AG04450 (cell line): ENCODE measurements at regions not wholly inside any gene's neighbourhood (a gene's known extent, or its start where the extent isn't known, plus 50 kb on each side); places are given as distances from the start of the nearest gene placed in this dataset.

Experiments
- CTCF ChIA-PET: fragments of 300-600, 350-600 bp; formaldehyde crosslinking; extraction: SDS; loops from one replicate; lab custom pipeline; 2022; ENCODE audit warnings: antibody characterized with exemption, inconsistent platforms; lab: Charles Lee
- POLR2A ChIA-PET: fragments of 350-600 bp; formaldehyde crosslinking; extraction: SDS; loops from one replicate; lab custom pipeline; 2021; ENCODE audit warnings: antibody characterized with exemption, inconsistent platforms; lab: Yijun Ruan, JAX
- DNase-seq: peaks from one replicate; pipeline ENCODE4 v3.0.0-alpha.2; 2011; ENCODE audit warnings: low read depth, low spot score
- H3K27ac ChIP-seq: one replicate; pipeline ENCODE4 v1.5.1; 2012; ENCODE audit warnings: low read depth, low read length, control low read depth
- H3K27me3 ChIP-seq: one replicate; pipeline ENCODE4 v1.6.0; 2012; ENCODE audit warnings: low read length; ENCODE audit not compliant: control insufficient read depth, insufficient read depth
- H3K4me3 ChIP-seq: 2 replicates; pipeline ENCODE4 v1.5.1; 2011; ENCODE audit warnings: mild to moderate bottlenecking, low read depth, low read length, control low read depth
- H3K9me3 ChIP-seq: 2 replicates; pipeline ENCODE4 v1.5.1; 2012; ENCODE audit warnings: low read length; ENCODE audit not compliant: control insufficient read depth, insufficient read depth
- CTCF ChIP-seq: IDR thresholded peaks from 2 replicates; pipeline ENCODE4 v1.5.1; 2011; ENCODE audit warnings: low read depth, low read length, control low read depth, inconsistent platforms

- Histone ChIP-seq H3K27me3 (no peaks in the 10 kb centered on the region), H3K27ac (no peak overlapping the region), H3K9me3 (no peaks in the 10 kb centered on the region), H3K4me3 (no peak overlapping the region)
- no peak for TF ChIP-seq CTCF
- DNase-seq: no peak
- POLR2A ChIA-PET: no interaction called here
- CTCF ChIA-PET: no interaction called here
Observed at GRCh38 chr6:150465610-150466009, 96.8 kb downstream of the IYD start.

DNA sequence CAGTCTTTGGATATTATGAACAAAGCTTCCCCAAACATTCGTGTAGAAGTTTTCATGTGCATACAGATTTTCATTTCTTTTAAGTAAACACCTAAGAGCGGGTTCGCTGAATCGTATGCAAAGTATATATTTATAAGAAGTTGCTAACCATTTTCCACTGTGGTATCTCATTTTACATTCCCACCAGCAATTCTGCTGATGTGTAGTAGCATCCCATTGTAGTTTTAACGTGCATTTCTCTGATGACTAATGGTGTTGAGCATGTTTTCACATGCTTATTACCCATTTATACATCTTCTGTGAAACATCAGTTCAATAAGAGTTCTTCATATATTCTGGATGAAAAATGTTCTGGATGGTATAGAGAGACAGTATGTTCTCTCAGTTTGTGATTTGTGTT is 97.4 kb downstream of the IYD start:
- Histone ChIP-seq H3K4me3 (no peak overlapping the region), H3K9me3 (no peaks in the 10 kb centered on the region), H3K27ac (no peak overlapping the region), H3K27me3 (no peaks in the 10 kb centered on the region)
- CTCF ChIA-PET: no interaction called here
- TF ChIP-seq CTCF: no peak
- no peak for DNase-seq
- POLR2A ChIA-PET: no interaction called here

DNA sequence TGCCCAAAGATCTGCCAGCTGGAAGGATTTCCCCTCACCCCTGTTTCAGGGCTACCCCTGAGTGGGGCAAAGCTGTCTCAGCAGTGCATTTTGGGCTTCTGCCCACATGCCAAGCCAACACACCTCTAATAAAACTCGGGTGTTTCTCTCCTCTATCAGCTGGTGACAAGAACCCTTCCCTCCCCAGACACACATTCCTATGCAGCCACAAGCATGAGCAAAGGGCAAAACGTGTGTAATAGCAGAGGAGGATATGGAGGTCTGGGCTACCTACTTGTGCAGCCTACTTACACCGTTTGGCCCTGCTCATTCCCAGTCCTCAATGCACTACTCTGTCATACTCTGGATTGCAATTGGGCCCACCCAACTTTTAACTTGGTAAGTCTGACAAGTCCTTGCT is 101.3 kb downstream of the IYD start:
- no peak for TF ChIP-seq CTCF
- ChIA-PET CTCF (no interaction called here), POLR2A (no interaction called here)
- no peak for DNase-seq
- Histone ChIP-seq H3K27me3 (no peaks in the 10 kb centered on the region), H3K27ac (no peak overlapping the region), H3K9me3 (no peaks in the 10 kb centered on the region), H3K4me3 (no peak overlapping the region)

GRCh38 chr6:150470960-150471665 is 102.3 kb downstream of the IYD start:
- Histone ChIP-seq H3K27me3 (no peaks in the 10 kb centered on the region), H3K27ac (no peak overlapping the region), H3K9me3 (no peaks in the 10 kb centered on the region), H3K4me3 (no peak overlapping the region)
- TF ChIP-seq CTCF: no peak
- DNase-seq: no peak
- ChIA-PET CTCF (interaction anchor here (0.5 kb wide), 1 partner anchor 74 kb away, joined by 5 read pairs; no protein-coding TSS in a partner anchor), POLR2A (no interaction called here)

DNA sequence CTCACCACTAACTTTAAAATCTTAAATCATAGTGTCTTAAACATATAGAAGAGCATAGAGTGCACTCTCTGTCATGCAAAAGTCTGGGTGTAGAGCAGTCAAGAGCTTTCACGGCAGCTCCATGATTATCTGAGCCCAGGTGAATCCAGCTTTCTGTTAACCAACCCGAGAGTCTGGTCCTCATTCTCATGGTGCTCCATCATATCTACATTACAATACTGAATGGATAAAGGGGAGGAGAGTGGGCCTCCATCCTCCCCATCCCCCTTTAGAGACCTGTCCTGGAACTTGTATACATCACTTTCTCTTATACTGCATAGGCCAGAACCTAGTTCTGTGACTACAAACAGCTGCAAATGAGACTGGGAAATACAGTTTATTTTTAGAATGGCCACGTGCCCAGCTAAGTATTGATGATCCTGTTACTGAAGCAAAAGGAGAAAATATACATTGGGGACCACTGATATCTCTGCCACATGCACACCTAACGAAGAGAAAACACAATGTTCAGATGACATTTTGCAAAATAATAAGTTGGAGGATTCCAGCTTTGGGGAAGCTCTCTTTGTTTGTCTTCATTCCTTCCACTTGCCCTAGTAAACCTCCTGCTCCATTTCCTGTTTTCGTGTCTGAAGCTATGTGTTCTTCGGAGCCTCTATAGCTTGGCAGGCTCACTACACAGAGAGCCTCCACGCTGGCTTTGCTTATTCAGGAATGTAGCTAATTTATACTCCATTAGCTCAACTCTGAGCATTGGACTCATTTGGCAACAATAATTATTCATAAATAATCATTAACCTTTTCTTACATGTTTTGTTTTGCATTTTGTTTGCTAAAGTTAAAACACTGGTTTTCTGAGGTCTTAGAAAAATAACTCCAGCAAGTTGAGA is 110.1 kb downstream of the IYD start:
- no peak overlapping the region for H3K4me3 ChIP-seq
- H3K27ac ChIP-seq: no peak overlapping the region
- no peaks in the 10 kb centered on the region for H3K27me3 ChIP-seq
- CTCF ChIA-PET: no interaction called here
- no peaks in the 10 kb centered on the region for H3K9me3 ChIP-seq
- POLR2A ChIA-PET: no interaction called here
- DNase-seq: no peak
- no peak for TF ChIP-seq CTCF
